Thyroid gland (tissue), 4 donors: ENCODE measurements at regions not wholly inside any gene's neighbourhood (a gene's known extent, or its start where the extent isn't known, plus 50 kb on each side); places are given as distances from the start of the nearest gene placed in this dataset.

Source experiments
- DNase-seq, 2 donors: peaks; one replicate each; pipeline ENCODE4 v3.0.0-alpha.2; 2019
- H3K27ac ChIP-seq, 3 donors: fragments of 200-600 bp; sonication (generic); 1 replicate in 2 of 3; 2 replicates in 1 of 3; pipeline ENCODE4 v1.5.1; 2016 to 2019; ENCODE audit warnings: mild to moderate bottlenecking in 1 of 3, moderate library complexity in 1 of 3
- H3K27me3 ChIP-seq: fragments of 200-600 bp; sonication (generic); one replicate; pipeline ENCODE4 v1.5.1; 2019
- H3K36me3 ChIP-seq, 2 donors: fragments of 200-600 bp; sonication (generic); one replicate each; pipeline ENCODE4 v1.5.1; 2016 to 2019
- H3K4me1 ChIP-seq, 2 donors: fragments of 200-600 bp; sonication (generic); one replicate each; pipeline ENCODE4 v1.5.1; 2017 to 2019
- H3K4me3 ChIP-seq, 3 donors: fragments of 200-600 bp; sonication (generic); replicated peaks in 1 of 3; 1 replicate in 2 of 3; 2 replicates in 1 of 3; pipeline ENCODE4 v1.5.1; 2016; ENCODE audit warnings: mild to moderate bottlenecking in 1 of 3
- H3K9me3 ChIP-seq: fragments of 200-600 bp; sonication (generic); one replicate; pipeline ENCODE4 v1.5.1; 2017
- POLR2A ChIP-seq, 2 donors: fragments of 450-650 bp; IDR thresholded peaks; one replicate each; pipeline ENCODE4 v1.6.1; 2017; ENCODE audit warnings: antibody characterized with exemption in 2 of 2, mild to moderate bottlenecking in 2 of 2, moderate library complexity in 1 of 2
- WGBS, 2 donors: methylation state at CpG; one replicate each; pipeline ENCODE4 v1.1.5; 2017; 5-methylcytosine and 5-hydroxymethylcytosine counted together
- intact Hi-C: fragments of 100-400 bp; cut with DNase I; formaldehyde crosslinking; loops from one replicate; pipeline ENCODE4 v1.15.1; 2023
- TF ChIP-seq, protein P1 (sequence below), 6 experiments: fragments of 200-600 bp in 3 of 6; fragments of 450-650 bp in 3 of 6; sonication (generic) in 3 of 6; IDR thresholded peaks; one replicate each; pipeline ENCODE4 v1.5.1; 2016 to 2019; ENCODE audit warnings: antibody characterized with exemption in 6 of 6, mild to moderate bottlenecking in 2 of 6, inconsistent platforms in 1 of 6, moderate library complexity in 1 of 6

- Histone ChIP-seq H3K27me3 (no peaks in the 10 kb centered on the region), H3K36me3 (no peaks in the 10 kb centered on the region), H3K4me3 (no peak overlapping the region), H3K4me1 (no peaks in the 10 kb centered on the region), H3K27ac (no peak overlapping the region), H3K9me3 (no peaks in the 10 kb centered on the region)
- DNase-seq: no peak
- WGBS, 2 donors: 46 to 48% methylated on average over 8 of the region's 8 CpGs
- intact Hi-C loops: no loop called here
- TF ChIP-seq POLR2A (IDR thresholded peaks at IDR 0.05): no peak
- TF ChIP-seq, protein P1, sequence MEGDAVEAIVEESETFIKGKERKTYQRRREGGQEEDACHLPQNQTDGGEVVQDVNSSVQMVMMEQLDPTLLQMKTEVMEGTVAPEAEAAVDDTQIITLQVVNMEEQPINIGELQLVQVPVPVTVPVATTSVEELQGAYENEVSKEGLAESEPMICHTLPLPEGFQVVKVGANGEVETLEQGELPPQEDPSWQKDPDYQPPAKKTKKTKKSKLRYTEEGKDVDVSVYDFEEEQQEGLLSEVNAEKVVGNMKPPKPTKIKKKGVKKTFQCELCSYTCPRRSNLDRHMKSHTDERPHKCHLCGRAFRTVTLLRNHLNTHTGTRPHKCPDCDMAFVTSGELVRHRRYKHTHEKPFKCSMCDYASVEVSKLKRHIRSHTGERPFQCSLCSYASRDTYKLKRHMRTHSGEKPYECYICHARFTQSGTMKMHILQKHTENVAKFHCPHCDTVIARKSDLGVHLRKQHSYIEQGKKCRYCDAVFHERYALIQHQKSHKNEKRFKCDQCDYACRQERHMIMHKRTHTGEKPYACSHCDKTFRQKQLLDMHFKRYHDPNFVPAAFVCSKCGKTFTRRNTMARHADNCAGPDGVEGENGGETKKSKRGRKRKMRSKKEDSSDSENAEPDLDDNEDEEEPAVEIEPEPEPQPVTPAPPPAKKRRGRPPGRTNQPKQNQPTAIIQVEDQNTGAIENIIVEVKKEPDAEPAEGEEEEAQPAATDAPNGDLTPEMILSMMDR (IDR thresholded peaks at IDR 0.05): no peak
These were observed 1424.9 kb downstream of the TBC1D22A start for GRCh38 chr22:48187356-48187755.

- Histone ChIP-seq H3K27ac (no peak overlapping the region), H3K9me3 (no peaks in the 10 kb centered on the region), H3K36me3 (no peaks in the 10 kb centered on the region), H3K27me3 (no peaks in the 10 kb centered on the region), H3K4me3 (no peak overlapping the region), H3K4me1 (no peaks in the 10 kb centered on the region)
- no peak for DNase-seq
- WGBS, 2 donors: 89 to 91% methylated on average over 9 to 10 of the region's 10 CpGs
- no peak for TF ChIP-seq POLR2A (IDR thresholded peaks at IDR 0.05)
- TF ChIP-seq, protein P1 (IDR thresholded peaks at IDR 0.05): no peak
- intact Hi-C loops: no loop called here
These were observed 1423.8 kb downstream of the TBC1D22A start for GRCh38 chr22:48186146-48186790.

DNA sequence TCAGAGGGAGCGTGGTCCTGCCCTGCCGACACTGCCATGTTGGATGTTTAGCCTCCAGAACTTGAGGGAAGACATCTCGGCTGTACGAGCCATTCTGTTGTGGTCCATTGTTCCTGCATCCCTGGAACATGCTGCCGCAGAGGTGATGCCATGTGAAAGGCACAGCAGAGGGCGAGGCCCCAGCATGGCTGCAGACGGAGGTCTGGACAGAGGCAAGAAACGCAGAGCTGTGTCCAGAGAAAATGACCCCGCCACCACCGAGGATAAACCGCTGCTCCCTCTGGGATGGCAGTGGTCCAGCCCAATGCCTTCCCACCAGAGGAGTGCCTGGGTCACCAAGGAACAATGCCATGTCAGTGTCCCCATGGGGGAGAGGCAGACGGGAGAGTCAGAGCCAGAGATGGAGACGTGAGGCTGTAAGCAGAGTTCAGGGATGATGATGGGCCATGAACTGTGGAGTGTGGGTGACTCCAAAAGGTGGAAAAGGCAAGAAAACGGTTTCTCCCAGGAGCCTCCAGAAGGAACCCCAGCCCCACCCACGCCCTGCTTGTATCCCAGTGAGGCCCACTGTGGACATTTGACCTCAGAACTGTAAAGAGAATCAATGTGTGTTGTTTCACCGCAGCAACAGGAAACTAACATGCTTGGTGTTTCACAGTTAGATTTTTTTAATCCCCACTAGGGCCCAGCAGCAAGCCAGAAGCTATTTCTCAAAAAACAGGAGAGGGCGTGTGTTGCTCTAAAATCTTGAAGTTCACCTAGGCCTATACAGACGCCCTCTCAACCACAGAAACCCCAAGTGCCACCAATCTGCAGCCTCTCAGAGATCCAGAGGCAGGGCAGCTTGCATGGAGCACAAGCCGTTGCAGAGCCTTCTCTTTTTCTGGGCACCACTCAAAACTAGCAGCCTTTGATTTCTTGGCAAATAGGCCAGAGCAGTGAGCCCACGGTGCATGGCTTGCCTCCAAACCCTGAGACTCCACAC is 1422.9 kb downstream of the TBC1D22A start:
- Histone ChIP-seq H3K27me3 (no peaks in the 10 kb centered on the region), H3K4me1 (no peaks in the 10 kb centered on the region), H3K36me3 (no peaks in the 10 kb centered on the region), H3K27ac (no peak overlapping the region), H3K9me3 (no peaks in the 10 kb centered on the region), H3K4me3 (no peak overlapping the region)
- TF ChIP-seq, protein P1 (IDR thresholded peaks at IDR 0.05): no peak
- TF ChIP-seq POLR2A (IDR thresholded peaks at IDR 0.05): no peak
- no peak for DNase-seq
- WGBS, 2 donors: 84 to 87% methylated on average over 18 to 20 of the region's 20 CpGs
- intact Hi-C loops: no loop called here

- H3K27ac ChIP-seq: no peak overlapping the region
- DNase-seq: no peak
- intact Hi-C loops: no loop called here
- H3K27me3 ChIP-seq: no peaks in the 10 kb centered on the region
- no peaks in the 10 kb centered on the region for H3K4me1 ChIP-seq
- H3K4me3 ChIP-seq: no peak overlapping the region
- TF ChIP-seq POLR2A (IDR thresholded peaks at IDR 0.05): no peak
- TF ChIP-seq, protein P1 (IDR thresholded peaks at IDR 0.05): no peak
- WGBS, 2 donors: 83 to 85% methylated on average over 23 to 24 of the region's 25 CpGs
- no peaks in the 10 kb centered on the region for H3K36me3 ChIP-seq
- H3K9me3 ChIP-seq: no peaks in the 10 kb centered on the region
These were observed 1420.7 kb downstream of the TBC1D22A start for GRCh38 chr22:48182846-48183805.
